Tibial nerve (tissue), 4 donors: ENCODE measurements at regions not wholly inside any gene's neighbourhood (a gene's known extent, or its start where the extent isn't known, plus 50 kb on each side); places are given as distances from the start of the nearest gene placed in this dataset.
"Not testable (repeated sequence)": the region's sequence is repeated elsewhere in the genome, so short reads cannot be mapped to it uniquely, and the experiment has no call there.

ENCODE experiments used
- DNase-seq, 2 donors: peaks; one replicate each; pipeline ENCODE4 v3.0.0-alpha.2; 2019; ENCODE audit warnings: low spot score in 2 of 2
- H3K27ac ChIP-seq, 4 donors: fragments of 200-600 bp; sonication (generic) in 3 of 4; one replicate each; pipeline ENCODE4 v1.5.1; 2017 to 2019; ENCODE audit warnings: mild to moderate bottlenecking in 1 of 4
- H3K27me3 ChIP-seq, 2 donors: fragments of 200-600 bp; sonication (generic) in 1 of 2; one replicate each; pipeline versions ENCODE4 v1.5.1 to v1.6.0; 2017 to 2019
- H3K36me3 ChIP-seq, 3 donors: fragments of 200-600 bp; sonication (generic); one replicate each; pipeline ENCODE4 v1.5.1; 2018 to 2019
- H3K4me1 ChIP-seq, 4 donors: fragments of 200-600 bp; sonication (generic) in 3 of 4; one replicate each; pipeline ENCODE4 v1.5.1; 2017 to 2019
- H3K4me3 ChIP-seq, 4 donors: fragments of 200-600 bp; sonication (generic) in 3 of 4; one replicate each; pipeline ENCODE4 v1.5.1; 2017 to 2019; ENCODE audit warnings: mild to moderate bottlenecking in 1 of 4, moderate library complexity in 1 of 4
- H3K9me3 ChIP-seq, 4 donors: fragments of 200-600 bp; sonication (generic) in 3 of 4; one replicate each; pipeline ENCODE4 v1.5.1; 2017 to 2019
- CTCF ChIP-seq, 5 experiments: fragments of 200-600 bp in 3 of 5; fragments of 450-650 bp in 2 of 5; sonication (generic) in 3 of 5; IDR thresholded peaks; one replicate each; pipeline ENCODE4 v1.5.1; 2016 to 2019; ENCODE audit warnings: antibody characterized with exemption in 5 of 5, mild to moderate bottlenecking in 3 of 5, moderate library complexity in 2 of 5
- EP300 ChIP-seq, 2 donors: sonication (generic); formaldehyde crosslinking; IDR thresholded peaks; one replicate each; pipeline ENCODE4 v1.6.1; 2017; ENCODE audit warnings: antibody characterized with exemption in 2 of 2, mild to moderate bottlenecking in 1 of 2
- POLR2A ChIP-seq, 2 donors: fragments of 450-650 bp; IDR thresholded peaks; one replicate each; pipeline ENCODE4 v1.6.1; 2017; ENCODE audit warnings: antibody characterized with exemption in 2 of 2, mild to moderate bottlenecking in 2 of 2, moderate library complexity in 2 of 2
- WGBS, 2 donors: methylation state at CpG; one replicate each; pipeline ENCODE4 v1.1.5; 2018; 5-methylcytosine and 5-hydroxymethylcytosine counted together

GRCh38 chr12:5332551-5332950 is 99.4 kb upstream of the NTF3 start:
- H3K27ac ChIP-seq = no peak overlapping the region
- H3K4me3 ChIP-seq = no peak overlapping the region
- TF ChIP-seq POLR2A (IDR thresholded peaks at IDR 0.05) = no peak
- TF ChIP-seq CTCF (IDR thresholded peaks at IDR 0.05) = no peak
- TF ChIP-seq EP300 (IDR thresholded peaks at IDR 0.05) = no peak
- no peaks in the 10 kb centered on the region for H3K36me3 ChIP-seq
- WGBS, 2 donors = 67 to 72% methylated on average over 3 of the region's 3 CpGs
- H3K4me1 ChIP-seq = no peaks in the 10 kb centered on the region
- H3K9me3 ChIP-seq = no peaks in the 10 kb centered on the region
- H3K27me3 ChIP-seq = no peaks in the 10 kb centered on the region
- no peak for DNase-seq

- no peak for TF ChIP-seq EP300 (IDR thresholded peaks at IDR 0.05)
- TF ChIP-seq CTCF (IDR thresholded peaks at IDR 0.05) = no peak
- TF ChIP-seq POLR2A (IDR thresholded peaks at IDR 0.05) = no peak
- 81 to 87% methylated on average over 7 of the region's 7 CpGs for WGBS, 2 donors
- Histone ChIP-seq H3K27ac (no peak overlapping the region), H3K4me1 (no peaks in the 10 kb centered on the region), H3K4me3 (no peak overlapping the region), H3K9me3 (no peaks in the 10 kb centered on the region), H3K27me3 (no peaks in the 10 kb centered on the region), H3K36me3 (no peaks in the 10 kb centered on the region)
- no peak for DNase-seq
Observed at GRCh38 chr12:5333096-5333495, 98.8 kb upstream of the NTF3 start.

GRCh38 chr12:5335069-5335468 is 96.8 kb upstream of the NTF3 start:
- no peaks in the 10 kb centered on the region for H3K27me3 ChIP-seq
- TF ChIP-seq CTCF (IDR thresholded peaks at IDR 0.05) (no peak), EP300 (IDR thresholded peaks at IDR 0.05) (no peak), POLR2A (IDR thresholded peaks at IDR 0.05) (no peak)
- H3K4me3 ChIP-seq = no peak overlapping the region
- WGBS, 2 donors = 71 to 73% methylated on average over 2 of the region's 2 CpGs
- no peaks in the 10 kb centered on the region for H3K36me3 ChIP-seq
- H3K9me3 ChIP-seq = peaks cover 0 to 4% (median 0%) of the 10 kb centered on the region in 4 donors
- no peaks in the 10 kb centered on the region for H3K4me1 ChIP-seq
- H3K27ac ChIP-seq = no peak overlapping the region
- no peak for DNase-seq

GRCh38 chr12:5341086-5341485 is 90.8 kb upstream of the NTF3 start:
- DNase-seq, H3K4me3 ChIP-seq, H3K27me3 ChIP-seq, H3K9me3 ChIP-seq, H3K36me3 ChIP-seq, H3K27ac ChIP-seq, H3K4me1 ChIP-seq: not testable (repeated sequence)
- WGBS, 2 donors = 50 to 77% methylated on average over 2 of the region's 2 CpGs

- no peak for TF ChIP-seq EP300 (IDR thresholded peaks at IDR 0.05)
- TF ChIP-seq CTCF (IDR thresholded peaks at IDR 0.05) = no peak
- TF ChIP-seq POLR2A (IDR thresholded peaks at IDR 0.05) = no peak
- no peak overlapping the region for H3K4me3 ChIP-seq
- no peaks in the 10 kb centered on the region for H3K27me3 ChIP-seq
- H3K9me3 ChIP-seq = peaks cover 0 to 4% (median 0%) of the 10 kb centered on the region in 4 donors
- no peak overlapping the region for H3K27ac ChIP-seq
- no peaks in the 10 kb centered on the region for H3K36me3 ChIP-seq
- DNase-seq = no peak
- no peaks in the 10 kb centered on the region for H3K4me1 ChIP-seq
- WGBS, 2 donors = 84 to 91% methylated on average over 3 of the region's 3 CpGs
Observed at GRCh38 chr12:5343711-5344110, 88.2 kb upstream of the NTF3 start.

GRCh38 chr12:5344131-5344530 is 87.8 kb upstream of the NTF3 start:
- no peak overlapping the region for H3K27ac ChIP-seq
- H3K36me3 ChIP-seq = no peaks in the 10 kb centered on the region
- H3K9me3 ChIP-seq = peaks cover 0 to 4% (median 0%) of the 10 kb centered on the region in 4 donors
- no peaks in the 10 kb centered on the region for H3K4me1 ChIP-seq
- TF ChIP-seq EP300 (IDR thresholded peaks at IDR 0.05) = no peak
- TF ChIP-seq POLR2A (IDR thresholded peaks at IDR 0.05) = no peak
- no peak for TF ChIP-seq CTCF (IDR thresholded peaks at IDR 0.05)
- no peak overlapping the region for H3K4me3 ChIP-seq
- DNase-seq = no peak
- 66 to 87% methylated on average over 4 of the region's 4 CpGs for WGBS, 2 donors
- no peaks in the 10 kb centered on the region for H3K27me3 ChIP-seq
